ENCODE measurements at regions not wholly inside any gene's neighbourhood (a gene's known extent, or its start where the extent isn't known, plus 50 kb on each side); places are given as distances from the start of the nearest gene placed in this dataset.

DNA sequence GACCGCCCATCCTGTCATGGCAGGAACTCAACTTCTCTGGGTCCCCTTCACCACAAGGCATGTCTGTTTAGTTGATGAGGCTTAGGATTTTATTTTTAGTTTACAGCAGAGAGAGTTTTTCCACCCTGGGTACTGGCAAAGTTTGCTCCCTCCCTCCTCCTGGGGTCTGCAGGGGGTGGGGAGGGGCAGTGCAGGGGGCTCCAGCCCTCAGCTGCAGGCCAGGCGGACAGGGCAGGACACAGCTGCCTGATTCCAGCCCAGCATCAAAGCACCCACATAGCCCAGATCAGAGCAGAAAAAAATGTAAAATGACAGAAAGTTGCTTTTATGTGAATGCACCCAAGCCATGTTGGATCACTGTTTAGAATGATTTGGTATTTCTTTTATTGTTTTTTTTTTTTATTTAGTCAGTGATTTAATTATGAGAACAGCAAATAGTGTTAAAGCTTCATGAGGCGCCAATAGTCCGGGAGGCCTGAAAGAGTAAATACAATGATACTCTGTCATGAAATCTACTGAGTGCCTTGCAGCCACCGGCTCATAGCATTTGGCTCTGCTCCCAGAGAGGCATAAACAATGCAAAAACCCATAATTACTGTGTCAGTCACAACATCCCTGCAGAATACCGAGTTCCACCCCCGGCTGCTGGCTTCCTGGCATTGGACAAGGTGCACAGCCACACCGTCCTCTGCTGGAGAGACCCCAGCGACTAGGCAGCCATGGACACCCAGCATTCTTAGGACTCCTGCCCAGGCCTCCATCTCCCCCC lies 923.5 kb downstream of the UQCRFS1 start:
- in situ Hi-C loops (cut with MboI; ENCODE audit: low sequenced_read_pairs), result no loop called here

DNA sequence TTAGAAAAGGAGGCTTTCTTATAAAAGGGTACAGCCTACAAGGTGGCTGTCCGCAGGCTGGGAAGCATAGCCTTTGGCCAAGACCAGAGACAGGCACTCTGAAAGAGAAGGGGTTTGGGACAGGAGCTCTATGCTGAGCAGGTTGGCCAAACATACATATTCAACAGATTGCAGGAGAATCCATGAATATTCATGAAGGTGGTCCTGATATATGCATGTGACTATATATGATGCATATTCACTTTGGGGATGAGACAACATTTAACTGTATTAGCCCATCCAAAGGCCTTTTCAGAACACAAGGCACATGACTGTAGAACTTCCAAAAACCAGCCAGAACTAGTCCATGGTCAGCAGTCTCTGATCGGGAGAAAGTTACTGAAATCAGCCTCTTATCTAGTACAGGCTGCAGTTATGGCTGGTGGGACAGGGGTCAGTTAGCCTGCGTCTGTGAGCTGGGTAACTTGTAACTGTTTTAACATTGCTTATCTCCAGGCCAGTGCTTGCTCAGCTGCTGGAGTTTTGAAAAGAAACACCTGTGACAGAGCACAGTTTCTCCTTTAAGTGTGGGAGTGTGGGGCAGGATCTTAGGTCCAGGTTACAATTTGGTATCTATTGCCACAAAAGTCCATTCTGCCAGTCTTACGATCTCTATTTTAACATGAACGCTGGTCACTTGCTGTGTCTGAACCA lies 924.2 kb downstream of the UQCRFS1 start:
- in situ Hi-C loops (cut with MboI; ENCODE audit: low sequenced_read_pairs), result no loop called here

DNA sequence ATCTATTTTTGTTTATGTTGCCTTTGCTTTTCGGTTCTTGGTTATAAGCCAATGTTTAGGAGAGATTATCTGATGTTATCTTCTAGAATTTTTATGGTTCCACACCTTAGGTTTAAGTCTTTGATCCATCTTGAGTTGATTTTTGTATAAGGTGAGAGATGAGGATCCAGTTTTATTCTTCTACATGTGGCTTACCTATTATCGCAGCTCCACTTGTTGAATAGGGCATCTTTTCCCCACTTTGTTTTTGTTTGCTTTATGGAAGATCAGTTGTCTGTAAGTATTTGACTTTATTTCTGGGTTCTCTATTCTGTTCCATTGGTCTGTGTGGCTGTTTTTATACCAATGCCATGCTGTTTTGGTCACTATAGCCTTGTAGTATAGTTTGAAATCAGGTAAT lies 927.0 kb downstream of the UQCRFS1 start:
- in situ Hi-C loops (cut with MboI; ENCODE audit: low sequenced_read_pairs), result no loop called here

DNA sequence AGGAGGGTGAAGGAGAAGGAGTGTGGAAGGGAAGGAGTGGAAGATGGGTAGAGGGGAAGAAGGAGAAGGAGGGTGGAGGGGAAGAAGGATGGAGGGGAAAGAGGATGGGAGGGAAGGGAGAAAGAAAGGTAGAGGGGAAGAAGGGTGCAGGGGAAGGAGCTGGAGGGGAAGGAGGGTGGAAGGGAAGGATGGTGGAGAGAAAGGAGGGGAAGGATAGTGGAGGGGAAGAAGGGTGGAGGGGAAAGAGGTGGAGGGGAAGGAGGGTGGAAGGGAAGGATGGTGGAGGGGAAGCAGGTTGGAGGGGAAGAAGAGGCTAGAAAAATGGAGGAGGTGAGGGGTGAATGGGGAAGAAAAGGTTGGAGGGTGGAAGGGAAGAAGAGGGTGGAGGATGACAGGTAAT lies 927.9 kb downstream of the UQCRFS1 start:
- in situ Hi-C loops (cut with MboI; ENCODE audit: low sequenced_read_pairs), result no loop called here

DNA sequence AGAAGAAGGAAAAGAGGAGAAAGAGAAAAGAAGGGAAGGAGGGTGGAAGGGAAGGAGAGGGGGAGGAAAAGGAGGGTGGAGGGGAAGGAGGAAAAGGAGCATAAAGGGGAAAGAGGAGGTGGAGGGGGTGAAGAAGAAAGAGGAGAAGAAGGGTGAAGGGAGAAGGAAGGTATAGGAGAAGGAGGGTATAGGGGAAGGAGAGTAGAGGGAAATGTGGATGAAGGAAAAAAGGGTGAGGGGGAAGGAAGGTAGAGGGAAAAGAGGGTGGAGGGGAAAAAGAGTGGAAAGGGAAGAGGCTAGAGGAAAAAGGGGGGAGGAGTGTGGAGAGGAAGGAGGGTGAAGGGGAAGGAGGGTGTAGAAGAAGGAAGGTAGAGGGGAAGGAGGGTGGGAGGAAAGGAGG lies 928.6 kb downstream of the UQCRFS1 start:
- in situ Hi-C loops (cut with MboI; ENCODE audit: low sequenced_read_pairs), result no loop called here

DNA sequence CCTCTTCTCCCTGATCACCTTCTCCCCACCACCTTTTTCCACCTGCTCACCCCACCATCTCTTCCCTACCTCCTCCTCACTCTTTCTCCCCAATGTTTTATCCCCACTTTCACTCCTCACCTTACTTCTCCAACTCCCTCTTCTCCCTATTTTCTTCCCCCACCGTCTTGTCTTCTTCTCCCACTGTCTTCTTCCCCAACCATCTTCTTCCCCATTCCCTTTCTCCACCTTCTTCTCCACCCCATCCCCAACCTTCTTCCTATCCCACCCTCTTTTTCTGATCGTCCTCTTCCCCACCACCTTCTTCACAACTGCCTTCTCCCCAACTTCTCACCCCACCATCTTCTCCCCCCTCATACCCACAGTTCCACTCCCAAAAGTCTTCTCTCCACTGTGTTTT lies 929.4 kb downstream of the UQCRFS1 start:
- in situ Hi-C loops (cut with MboI; ENCODE audit: low sequenced_read_pairs), result no loop called here

DNA sequence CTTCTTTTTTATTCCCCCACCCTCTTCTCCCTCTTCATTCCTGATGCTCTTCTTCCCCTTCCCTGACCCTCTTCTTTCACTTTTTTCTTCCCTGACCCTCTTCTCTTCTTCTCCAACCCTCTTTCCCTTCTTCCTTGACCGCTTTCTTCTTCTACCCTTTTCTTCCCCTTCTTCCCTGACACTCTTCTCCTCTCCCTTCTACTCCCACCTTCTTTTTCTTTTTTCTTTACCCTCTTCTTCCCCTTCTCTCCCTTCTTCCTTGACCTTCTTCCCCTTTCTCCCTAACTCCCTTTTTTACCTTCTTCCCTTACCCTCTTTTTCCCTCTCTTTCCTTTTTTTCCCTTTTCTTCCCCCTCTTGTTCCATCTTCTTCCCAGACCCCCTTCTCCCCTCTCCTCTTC lies 931.3 kb downstream of the UQCRFS1 start:
- in situ Hi-C loops (cut with MboI; ENCODE audit: low sequenced_read_pairs), result no loop called here

DNA sequence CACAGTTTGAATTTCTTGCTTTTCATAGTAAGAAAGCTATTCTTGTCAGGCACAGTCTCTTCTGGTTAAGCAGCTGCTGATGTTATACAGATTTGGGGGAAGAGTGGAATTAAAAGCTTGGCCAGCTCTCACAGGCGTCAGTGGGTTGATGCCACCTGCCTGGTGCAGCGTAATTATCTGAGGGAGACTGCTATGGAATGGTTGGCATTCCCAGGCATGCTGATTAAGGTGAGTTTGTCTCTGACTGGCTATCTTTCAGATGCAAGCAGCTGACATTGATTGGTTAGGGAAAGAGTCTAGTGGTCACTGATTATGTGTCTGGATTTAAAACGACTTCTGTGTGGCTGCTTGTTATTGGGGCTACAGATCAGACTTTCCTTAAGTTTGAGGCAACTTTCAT lies 948.4 kb downstream of the UQCRFS1 start:
- in situ Hi-C loops (cut with MboI; ENCODE audit: low sequenced_read_pairs), result no loop called here

DNA sequence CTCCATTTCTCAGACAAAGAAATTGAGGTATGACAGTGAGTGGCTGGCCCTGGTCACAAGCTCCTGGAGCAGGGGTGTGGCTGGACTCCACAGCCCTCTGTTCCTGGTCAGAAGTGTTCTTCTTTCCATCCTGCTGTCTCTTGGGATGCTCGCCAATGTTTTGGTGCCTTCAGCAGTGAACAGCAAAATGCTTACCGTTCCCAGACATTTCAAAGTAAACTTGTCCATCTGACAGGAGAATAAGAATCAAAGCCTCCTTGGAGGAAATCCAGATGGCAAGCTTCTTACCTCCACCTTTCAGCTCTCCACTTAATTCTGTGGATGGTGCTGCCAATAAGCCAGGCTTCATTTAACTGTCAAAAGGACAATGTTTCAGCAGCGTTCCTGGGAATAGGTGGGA lies 954.1 kb downstream of the UQCRFS1 start:
- in situ Hi-C loops (cut with MboI; ENCODE audit: low sequenced_read_pairs), result no loop called here

DNA sequence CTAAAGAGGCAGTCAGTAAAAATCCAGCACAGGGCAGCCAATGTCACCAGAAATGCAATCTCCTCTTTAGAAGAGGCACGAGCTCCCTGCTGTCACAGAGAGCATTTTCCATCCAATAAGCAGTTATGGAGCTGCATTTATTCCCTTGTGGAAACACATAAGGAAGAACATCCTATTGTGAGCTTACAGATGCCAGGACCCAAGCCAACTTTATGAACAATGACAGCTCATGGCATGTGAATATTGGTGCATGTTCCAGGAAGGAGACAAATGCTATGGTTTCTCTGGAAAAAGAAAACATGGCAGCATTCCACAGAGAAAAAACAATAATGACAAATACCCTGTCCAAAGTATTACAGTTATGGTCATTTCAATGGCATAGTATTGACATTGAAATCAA lies 955.6 kb downstream of the UQCRFS1 start:
- in situ Hi-C loops (cut with MboI; ENCODE audit: low sequenced_read_pairs), result no loop called here

DNA sequence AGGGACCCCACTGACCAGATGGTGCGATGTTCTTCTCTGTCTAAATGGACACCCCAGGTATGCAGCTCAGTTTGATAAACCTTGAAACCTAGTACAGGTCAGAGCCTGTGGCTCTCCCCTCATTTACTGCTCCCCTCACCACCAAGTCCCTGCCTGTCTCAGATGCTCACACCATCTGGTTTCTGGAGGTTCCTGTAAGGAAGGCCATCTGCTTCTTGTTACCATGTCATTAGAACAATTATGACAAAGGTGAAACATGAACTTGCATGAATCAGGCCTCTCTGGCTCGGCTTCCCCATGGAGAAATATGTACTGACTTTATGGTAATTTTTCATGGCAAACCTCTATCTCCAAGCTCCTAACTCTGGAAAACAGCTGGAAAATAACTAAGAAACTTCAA lies 965.7 kb downstream of the UQCRFS1 start:
- in situ Hi-C loops (cut with MboI; ENCODE audit: low sequenced_read_pairs), result no loop called here

DNA sequence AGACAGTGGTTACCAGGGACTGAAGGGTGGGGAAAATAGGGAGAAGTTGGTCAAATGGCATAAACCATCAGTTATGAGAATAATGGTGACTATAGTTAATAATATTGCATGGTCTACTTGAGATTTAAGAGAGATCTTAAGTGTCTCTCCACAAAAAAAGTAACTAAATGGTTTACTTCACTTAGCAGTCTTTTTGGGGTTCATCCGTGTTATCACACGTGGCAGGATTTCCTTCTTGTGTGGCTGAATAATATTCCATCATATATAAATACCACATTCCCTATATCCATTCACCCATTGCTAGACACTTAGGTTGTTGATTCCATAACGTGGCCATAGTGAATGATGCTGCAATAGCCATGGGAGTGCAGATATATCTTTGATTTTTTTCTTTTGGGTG lies 967.0 kb downstream of the UQCRFS1 start:
- in situ Hi-C loops (cut with MboI; ENCODE audit: low sequenced_read_pairs), result no loop called here

DNA sequence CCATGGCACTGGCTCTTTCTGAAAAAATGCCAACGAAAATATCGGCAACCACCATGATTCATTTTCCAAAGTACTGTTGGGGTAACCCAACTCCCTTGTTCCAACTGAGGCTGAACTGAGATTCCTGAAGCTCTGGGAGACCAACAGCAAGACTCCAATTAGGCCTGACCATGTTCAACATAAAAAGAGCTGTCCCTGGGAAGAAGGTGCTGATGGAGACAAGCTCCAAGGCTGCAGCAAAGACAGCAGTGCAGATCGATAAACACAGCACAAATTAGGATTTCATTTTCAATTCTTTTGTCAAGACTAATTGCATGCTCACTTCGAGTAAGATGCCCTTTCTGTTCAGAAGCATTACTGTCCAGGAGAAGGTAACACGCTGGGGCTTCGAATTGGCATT lies 968.0 kb downstream of the UQCRFS1 start:
- in situ Hi-C loops (cut with MboI; ENCODE audit: low sequenced_read_pairs), result no loop called here

DNA sequence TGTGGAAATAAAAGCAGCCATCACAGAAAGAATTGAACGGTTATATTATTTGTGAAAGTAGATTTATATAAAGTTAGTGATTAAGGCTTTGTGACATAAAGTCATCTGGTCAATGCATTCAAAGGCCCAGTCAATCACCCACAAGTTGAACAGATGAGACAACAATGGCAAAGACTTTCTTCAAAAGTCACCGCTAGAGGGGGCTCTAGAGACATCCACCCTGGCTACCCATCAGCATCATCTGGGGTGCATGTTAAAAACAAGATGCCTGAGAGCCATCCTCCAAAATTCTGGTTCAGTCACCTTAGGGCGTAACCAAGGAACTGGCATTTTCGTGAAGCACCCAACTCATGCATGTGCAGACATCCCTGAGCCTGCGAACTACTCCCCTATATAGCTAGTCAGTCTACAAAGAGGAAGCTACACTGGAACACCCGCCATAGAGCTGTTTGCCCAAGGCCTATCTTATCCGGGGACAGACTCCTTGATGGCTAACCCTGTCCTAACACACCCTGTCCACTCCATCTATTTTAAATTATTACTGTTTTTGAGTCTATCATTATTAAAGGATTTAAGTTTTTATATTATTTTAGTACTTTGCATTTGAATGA lies 970.5 kb downstream of the UQCRFS1 start:
- in situ Hi-C loops (cut with MboI; ENCODE audit: low sequenced_read_pairs), result no loop called here

DNA sequence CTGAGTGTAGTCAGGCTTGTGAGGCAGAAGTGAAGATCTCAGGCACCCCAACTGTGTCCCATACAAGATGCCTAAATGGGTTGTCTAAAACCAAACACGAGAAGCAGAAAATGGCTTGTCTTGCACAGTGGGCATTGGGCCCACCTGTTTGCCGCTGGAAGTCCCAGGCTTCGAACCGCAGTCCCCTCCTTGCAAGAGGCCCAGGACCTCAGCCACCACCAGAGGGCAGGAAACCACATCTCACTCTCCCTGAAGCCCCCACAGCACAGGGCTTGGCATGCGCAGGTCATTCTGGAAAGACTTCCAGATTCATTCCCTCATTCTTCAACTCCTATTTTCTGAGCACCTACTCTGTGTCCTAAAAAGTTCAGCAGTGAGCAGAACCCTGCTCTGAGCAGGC lies 973.7 kb downstream of the UQCRFS1 start:
- in situ Hi-C loops (cut with MboI; ENCODE audit: low sequenced_read_pairs), result no loop called here

DNA sequence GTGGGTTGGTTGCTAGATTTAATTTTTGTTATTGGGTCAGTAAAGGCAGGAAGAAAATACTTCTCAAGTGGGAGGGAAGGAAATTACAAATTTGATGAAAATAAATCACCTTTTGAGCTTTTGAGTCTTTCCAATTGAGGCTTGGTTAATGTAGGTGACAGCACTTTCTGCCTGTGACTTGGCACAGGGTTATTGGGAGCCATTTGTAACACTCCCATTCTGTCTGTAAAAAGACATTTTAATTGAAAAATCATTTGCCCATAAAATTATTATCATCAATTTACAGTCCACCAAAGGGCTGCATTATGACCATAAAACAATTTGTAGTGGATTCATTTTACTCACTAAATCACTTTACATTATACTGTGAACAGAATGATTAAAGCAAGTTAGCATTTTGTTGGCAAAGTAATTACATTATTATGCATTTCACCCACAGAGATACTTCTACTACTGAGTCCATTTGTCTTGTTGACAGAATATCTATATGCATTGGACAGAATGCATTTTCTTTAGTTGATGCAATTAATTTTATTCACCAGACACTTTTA lies 974.6 kb downstream of the UQCRFS1 start:
- in situ Hi-C loops (cut with MboI; ENCODE audit: low sequenced_read_pairs), result no loop called here

DNA sequence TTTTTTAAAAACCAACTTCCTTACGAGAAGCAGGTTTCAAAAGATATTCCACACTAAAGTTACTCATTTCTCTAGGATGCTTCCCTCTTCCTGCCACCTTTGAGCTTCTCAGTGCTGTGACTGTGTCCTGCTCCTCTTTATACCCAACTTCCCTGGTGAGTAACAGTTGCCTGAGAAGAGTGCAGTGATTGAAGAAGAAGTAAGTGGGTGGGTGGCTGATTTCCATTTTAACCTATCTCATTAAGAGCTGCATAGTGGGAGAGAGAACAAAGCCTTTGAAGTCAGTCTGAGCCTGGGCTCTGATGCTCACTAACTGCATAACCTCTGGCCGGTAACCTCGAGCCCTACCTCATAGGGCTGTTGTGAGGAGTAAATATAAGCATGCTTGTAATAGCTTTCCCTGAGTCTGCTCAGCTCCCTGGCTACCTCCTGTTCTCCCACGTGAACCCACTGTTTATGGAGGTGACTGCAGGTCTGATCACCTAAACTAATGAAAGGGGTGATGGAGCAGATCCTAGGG lies 977.3 kb downstream of the UQCRFS1 start:
- in situ Hi-C loops (cut with MboI; ENCODE audit: low sequenced_read_pairs), result no loop called here

DNA sequence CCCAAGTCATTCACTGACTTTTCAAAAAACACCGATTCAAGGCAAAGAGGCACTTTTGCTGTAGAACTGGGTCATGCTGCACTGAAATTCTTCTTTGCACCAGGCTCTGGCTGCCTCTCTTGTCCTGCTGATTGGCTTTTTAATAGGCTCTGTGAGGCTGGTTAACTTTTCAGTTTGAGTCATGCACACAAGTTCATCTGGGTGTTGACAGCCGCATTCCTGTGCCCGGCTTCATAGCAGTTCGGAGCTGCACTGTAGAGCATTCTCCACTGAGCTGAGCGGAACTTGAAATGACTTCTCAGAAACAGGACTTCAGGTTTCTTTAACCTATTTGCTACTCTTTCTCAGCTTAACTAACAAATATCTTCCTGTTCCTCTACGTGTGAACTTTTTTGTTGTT lies 978.3 kb downstream of the UQCRFS1 start:
- in situ Hi-C loops (cut with MboI; ENCODE audit: low sequenced_read_pairs), result no loop called here

DNA sequence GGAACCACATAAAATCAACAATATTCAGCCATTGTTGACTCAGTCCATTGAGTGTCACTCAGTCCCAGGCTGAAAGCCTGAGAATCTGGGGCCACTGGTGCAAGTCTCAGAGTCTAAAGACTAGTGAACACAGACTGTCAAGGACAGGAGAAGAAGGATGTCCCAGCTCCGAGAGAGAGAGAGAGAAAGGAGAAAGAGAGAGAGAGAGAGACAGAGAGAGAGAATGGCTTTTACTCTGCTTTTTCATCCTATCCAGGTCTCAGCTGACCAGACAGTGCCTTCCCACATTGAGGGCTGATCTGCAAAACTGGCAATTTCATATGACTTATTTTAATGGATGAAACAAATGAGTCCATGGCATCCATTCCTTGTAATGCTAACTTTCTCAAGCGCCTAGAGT lies 984.1 kb downstream of the UQCRFS1 start:
- in situ Hi-C loops (cut with MboI; ENCODE audit: low sequenced_read_pairs), result no loop called here

DNA sequence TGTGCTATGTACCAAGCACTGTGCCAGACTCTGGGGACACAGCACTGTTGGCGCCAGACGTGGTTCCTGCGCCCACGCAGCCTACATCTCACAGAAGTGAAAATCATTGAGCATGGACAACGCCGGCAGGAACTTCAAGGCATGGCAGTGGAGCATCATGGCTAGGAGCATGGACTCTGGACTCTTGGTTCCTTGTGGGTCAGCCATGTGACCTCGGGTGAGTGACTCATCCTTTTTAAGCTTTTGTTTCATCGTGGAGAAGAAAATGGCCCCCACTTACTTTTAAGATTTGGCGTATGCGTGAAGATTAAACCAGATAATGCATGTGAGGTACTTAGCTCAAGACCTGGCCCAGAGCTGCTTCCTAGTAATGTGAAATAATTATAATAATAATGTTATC lies 988.5 kb downstream of the UQCRFS1 start:
- in situ Hi-C loops (cut with MboI; ENCODE audit: low sequenced_read_pairs), result no loop called here

DNA sequence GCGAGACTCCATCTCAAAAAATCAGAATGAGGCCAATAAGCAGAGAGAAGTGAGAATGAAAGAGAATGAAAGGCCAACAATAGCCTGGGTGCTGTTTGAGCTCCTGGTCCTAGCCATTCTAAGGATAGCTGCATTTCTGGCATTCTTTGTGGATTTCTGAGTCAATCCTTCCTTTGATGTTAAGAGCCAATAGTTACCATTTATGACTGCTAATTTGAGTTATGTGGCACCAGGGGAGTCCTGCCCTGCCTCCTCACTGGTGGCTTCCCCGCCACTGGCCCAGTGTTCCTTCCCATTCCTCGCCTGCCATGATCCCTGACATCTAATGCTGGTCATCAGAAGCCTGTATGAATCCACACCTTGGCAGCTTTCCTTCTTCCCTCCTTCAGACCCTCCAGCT lies 991.2 kb downstream of the UQCRFS1 start:
- in situ Hi-C loops (cut with MboI; ENCODE audit: low sequenced_read_pairs), result no loop called here

DNA sequence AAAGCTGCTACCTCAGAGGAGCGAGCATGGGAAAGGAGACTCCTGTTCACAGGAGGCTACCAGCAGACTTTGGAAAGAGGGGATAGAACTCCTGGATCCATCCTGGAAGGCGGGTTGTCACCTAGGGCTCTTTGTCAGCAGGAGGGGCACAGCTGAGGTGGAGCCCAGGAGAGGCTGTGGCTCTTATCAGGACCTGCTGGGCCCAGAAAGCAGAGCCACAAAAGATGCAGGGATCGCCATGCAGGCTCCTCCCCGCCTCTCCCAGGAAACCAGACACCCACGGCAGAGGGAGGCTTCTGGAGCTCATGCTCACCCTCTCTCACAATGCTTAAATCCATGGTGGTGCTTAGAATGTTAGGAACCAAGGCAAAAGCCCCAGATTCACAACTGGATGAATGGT lies 994.2 kb downstream of the UQCRFS1 start:
- in situ Hi-C loops (cut with MboI; ENCODE audit: low sequenced_read_pairs), result no loop called here

All from HL-60/S4 treated with phorbol 12-myristate 13-acetate at 8.2 ng/mL for 4 days and 3 days (cell line).